NCI-H345 treated with DMSO at 0.1 percent for 48 hours (cell line): ENCODE measurements at regions not wholly inside any gene's neighbourhood (a gene's known extent, or its start where the extent isn't known, plus 50 kb on each side); places are given as distances from the start of the nearest gene placed in this dataset.

ENCODE experiments used
- DNase-seq: peaks from one replicate; lab custom pipeline; 2025; ENCODE audit not compliant: unreplicated experiment; lab: John Stamatoyannopoulos, UW

DNA sequence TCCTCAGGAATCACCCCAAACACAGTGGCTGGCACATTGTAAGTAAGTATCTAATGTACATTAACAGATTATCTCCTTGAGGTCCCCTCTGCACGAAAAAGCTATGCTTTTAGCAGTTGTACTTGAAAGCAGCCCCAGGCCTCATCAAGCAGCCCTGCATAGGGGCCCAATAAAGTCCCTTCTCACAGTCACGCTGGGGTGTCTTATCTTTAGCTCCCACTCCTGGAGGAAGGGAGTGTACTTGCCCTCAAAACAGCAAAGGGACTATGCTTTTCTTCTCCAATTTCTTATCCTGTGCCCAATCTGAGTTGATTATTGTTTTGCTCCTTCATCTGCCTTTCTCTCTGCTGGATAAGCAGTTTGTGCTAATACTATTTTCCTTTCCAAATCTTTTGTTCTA is 168.8 kb upstream of the PLXNA2 start:
- no peak for DNase-seq

GRCh38 chr1:208418667-208419066 is 174.5 kb upstream of the PLXNA2 start:
- no peak for DNase-seq

DNA sequence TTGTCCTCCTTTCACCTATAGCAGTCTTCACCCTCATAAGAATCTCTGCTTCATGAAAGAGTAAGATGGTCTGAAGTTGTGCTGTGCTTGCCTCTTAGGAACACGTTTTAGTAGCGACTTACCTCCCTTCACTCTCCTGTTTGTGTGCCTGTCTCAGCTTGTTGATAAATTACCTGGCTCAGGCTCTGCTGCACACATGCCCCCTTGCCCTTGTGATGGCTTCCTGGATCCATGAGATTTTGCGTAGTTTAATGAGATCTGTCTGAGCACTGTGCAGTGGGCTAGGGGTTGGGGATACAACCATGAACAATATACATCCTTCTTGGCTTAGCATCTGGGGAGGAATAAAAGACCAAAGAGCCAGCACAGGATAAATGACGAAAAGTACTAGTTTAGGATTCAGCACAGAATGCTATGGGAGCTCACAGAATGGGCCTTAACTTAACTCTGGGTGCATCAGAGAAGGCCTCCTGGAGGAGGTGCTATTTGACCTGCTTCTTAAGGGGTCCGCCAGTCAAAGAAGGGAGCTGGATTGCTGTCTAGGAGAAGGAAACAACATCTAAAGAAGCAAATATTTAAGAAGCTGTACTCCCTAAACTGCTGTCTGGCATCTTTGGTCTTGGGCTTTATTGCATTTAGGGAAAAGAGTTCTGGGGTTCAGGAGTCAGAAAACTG is 175.7 kb upstream of the PLXNA2 start:
- DNase-seq = no peak

GRCh38 chr1:208420696-208421095 is 176.5 kb upstream of the PLXNA2 start:
- DNase-seq = no peak

- DNase-seq = no peak
These were observed 177.3 kb upstream of the PLXNA2 start for GRCh38 chr1:208421486-208421885.

DNA sequence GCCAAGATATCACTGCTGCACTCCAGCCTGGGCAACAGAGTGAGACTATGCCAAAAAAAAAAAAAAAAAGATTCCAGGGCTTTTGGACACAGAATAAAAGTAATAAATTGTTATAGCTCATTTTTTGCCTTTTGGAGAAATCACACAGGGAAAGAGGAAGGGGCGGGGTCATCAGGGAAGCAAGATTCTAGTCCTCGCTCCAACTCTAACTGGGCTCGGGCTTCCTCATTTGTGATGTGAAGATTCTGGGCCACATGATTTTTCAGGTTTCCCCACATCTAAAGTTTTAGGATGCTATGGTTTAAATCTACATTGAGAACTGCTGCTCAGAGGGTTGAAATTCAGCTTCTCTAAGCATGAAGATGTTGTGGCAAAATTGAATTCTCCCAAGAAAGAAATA is 179.3 kb upstream of the PLXNA2 start:
- no peak for DNase-seq

GRCh38 chr1:208425096-208425495 is 180.9 kb upstream of the PLXNA2 start:
- no peak for DNase-seq

DNA sequence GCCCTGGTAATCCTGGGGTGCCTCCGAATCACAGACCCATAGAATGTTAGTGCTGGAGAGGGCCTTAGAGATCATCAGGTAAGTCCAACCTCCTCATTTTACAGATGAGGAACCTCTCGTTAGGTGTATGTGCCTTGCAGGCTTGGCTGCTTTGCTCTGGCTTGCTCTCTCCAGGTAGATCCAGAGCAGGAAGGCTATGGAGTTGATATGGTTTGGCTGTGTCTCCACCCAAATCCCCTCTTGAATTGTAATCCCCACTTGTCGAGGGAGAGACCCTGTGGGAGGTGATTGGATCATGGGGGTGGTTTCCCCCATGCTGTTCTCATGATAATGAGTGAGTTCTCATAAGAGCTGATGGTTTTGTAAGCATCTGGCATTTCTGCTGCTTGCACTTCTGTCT is 186.0 kb upstream of the PLXNA2 start:
- no peak for DNase-seq

GRCh38 chr1:208431721-208432120 is 187.5 kb upstream of the PLXNA2 start:
- DNase-seq = no peak

DNA sequence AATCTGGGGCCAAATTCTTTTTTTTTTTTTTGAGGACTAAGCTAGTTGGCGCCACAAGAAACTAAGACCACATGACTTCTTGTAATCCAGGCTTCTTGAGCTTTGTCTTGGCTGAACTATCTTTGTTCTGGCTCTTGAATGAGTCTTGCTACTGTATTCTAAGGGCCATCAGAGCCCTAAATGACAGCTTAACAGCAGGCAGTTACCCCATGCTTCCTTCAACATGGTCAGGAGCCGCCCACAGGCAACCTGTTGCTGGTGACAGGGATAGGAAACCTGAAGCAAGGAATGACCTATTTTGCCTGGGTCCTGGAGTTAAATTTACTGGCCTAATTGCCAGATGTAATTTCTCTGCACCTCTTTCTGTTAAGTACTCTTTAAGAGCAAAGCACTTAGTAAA is 188.2 kb upstream of the PLXNA2 start:
- no peak for DNase-seq

GRCh38 chr1:208433086-208433485 is 188.9 kb upstream of the PLXNA2 start:
- no peak for DNase-seq

- DNase-seq = no peak
These were observed 189.8 kb upstream of the PLXNA2 start for GRCh38 chr1:208433971-208434370.

GRCh38 chr1:208437401-208437800 is 193.2 kb upstream of the PLXNA2 start:
- DNase-seq = no peak

DNA sequence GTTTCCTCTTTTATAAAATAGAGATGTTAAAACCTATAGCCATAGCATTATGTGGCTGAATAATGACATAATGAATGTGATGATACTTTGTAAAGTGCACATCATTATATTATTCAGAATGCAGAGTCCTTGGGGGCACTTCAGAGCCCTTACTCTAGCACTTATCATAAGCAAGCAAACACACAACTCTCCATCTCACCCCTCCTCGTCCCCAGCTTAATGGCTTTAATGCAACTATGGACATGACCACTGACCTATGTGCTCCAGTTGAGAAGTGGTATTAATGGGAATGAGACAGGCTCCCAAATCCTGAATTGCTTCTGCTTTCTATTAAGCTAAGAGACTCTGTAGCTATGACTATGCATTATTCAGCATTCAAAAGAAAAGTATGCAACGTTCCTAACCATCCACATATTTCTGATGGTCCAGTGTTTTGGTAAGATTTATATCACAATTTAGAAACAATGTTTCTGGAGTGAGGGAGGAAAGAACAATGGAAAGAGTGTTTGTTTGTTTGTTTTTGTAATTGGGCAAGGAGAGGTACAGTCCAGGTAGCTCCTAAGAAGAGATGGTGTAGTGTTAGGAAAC is 194.0 kb upstream of the PLXNA2 start:
- DNase-seq = no peak

DNA sequence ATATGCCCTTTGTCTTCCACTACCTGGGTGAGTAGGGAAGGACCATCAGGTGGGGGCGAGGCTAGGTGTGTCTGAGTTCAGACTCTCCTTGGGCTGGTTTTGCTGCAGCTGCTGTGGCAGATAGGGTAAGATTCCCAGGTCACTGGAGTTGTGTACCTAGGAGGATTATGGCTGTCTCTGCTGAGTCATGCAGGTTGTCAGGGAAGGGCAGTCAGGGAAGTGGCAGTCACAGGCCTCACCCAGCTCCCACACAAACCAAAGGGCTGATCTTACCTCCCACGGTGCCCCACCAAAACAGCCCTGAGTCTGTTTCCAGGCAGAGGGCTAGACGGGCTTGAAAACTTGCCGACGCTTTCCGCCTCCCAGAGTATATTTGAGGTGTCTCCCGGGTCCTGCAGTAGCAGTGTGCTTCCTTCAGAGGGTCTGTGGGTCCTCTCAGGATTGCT is 201.6 kb upstream of the PLXNA2 start:
- DNase-seq = no peak

- no peak for DNase-seq
These were observed 202.1 kb upstream of the PLXNA2 start for GRCh38 chr1:208446271-208446691.

- DNase-seq = no peak
These were observed 204.2 kb upstream of the PLXNA2 start for GRCh38 chr1:208448425-208448824.

- peak; percentile 7 for DNase-seq
These were observed 205.8 kb upstream of the PLXNA2 start for GRCh38 chr1:208449951-208450350.

GRCh38 chr1:208450958-208451357 is 206.8 kb upstream of the PLXNA2 start:
- DNase-seq = no peak

- DNase-seq = peak; percentile 4
These were observed 211.6 kb upstream of the PLXNA2 start for GRCh38 chr1:208455821-208456220.

GRCh38 chr1:208456487-208456886 is 212.3 kb upstream of the PLXNA2 start:
- DNase-seq = no peak

DNA sequence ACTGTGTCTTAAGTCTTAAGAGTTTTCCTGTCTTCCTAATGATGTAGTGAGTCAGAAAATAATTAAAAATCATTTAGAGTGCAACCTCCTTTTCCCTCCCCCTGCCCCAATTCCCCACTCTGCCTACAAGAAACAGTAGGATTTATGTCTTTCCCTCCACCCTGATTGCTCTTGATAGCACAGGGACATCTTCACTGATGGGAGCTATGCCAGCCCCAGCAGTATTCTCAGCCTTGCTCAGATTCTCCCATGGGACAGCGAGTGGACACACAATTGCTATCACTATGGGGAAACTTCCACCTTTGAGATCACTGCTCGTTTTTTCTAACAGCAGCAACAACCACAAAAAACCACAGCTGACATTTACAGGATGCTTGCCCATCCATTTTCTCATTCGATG is 216.6 kb upstream of the PLXNA2 start:
- no peak for DNase-seq

GRCh38 chr1:208461680-208462079 is 217.5 kb upstream of the PLXNA2 start:
- DNase-seq = no peak
